ENCODE measurements at regions not wholly inside any gene's neighbourhood (a gene's known extent, or its start where the extent isn't known, plus 50 kb on each side); places are given as distances from the start of the nearest gene placed in this dataset.
"Not testable (repeated sequence)": the region's sequence is repeated elsewhere in the genome, so short reads cannot be mapped to it uniquely, and the experiment has no call there.

GRCh38 chr3:188006726-188007393 is 147.1 kb upstream of the LPP start:
- DNase-seq: peak; percentile 25

DNA sequence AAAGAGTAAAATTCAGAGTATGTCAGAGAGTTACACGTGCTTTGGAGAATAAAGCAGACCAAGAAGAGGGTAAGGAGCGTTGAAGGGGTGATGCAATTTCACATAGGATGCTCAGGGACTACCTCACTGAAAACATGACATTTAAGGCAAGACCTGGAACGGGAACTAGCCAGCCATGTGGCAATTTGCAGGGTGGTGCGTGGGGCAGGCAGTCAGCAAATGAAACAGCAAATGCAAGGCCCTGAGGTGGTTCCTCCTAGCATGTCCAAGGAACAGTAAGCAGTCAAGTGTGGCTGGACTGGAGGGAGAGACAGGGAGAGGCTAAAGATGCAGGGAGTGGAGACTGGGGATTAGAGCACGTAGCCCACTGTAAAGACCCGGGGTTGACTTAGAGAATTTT is 146.1 kb upstream of the LPP start:
- no peak for DNase-seq

- DNase-seq: no peak
These were observed 145.3 kb upstream of the LPP start for GRCh38 chr3:188008582-188009213.

DNA sequence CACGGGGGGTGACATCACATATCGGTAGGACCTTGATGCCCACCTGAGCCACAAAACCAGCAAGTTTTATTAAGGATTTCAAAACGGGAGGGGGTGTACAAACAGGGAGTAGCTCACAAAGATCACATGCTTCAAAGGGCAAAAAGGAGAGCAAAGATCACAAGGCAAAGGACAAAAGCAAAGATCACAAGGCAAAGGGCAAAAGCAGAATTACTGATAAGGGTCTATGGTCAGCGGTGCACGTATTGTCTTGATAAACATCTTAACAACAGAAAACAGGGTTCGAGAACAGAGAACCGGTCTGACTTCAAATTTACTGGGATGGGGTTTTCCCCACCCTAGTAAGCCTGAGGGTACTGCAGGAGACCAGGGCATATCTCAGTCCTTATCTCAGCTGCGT is 143.5 kb upstream of the LPP start:
- DNase-seq: no peak

DNA sequence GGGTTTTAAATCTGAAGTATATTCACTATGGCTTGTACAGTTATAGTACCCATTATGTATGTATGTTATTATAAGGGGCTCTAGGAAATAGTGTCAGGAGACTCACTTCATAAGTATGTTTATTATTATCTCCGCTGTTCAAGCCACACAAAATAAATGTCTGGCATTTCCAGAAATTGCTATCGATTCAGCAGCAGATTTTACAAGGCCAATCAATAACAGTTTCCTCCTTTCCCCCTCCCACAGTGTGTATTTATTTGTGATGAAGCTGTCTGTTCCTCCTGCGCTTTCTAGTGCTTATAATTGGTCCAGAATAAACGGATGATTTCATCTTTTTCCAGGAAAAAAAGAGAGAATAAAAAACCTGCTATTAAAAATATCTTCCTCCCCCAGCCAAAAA is 134.2 kb upstream of the LPP start:
- DNase-seq: no peak

- no peak for DNase-seq
These were observed 132.9 kb upstream of the LPP start for GRCh38 chr3:188021041-188021440.

GRCh38 chr3:188021502-188022040 is 132.4 kb upstream of the LPP start:
- DNase-seq: no peak

- not testable (repeated sequence) for DNase-seq
These were observed 131.1 kb upstream of the LPP start for GRCh38 chr3:188022902-188023301.

DNA sequence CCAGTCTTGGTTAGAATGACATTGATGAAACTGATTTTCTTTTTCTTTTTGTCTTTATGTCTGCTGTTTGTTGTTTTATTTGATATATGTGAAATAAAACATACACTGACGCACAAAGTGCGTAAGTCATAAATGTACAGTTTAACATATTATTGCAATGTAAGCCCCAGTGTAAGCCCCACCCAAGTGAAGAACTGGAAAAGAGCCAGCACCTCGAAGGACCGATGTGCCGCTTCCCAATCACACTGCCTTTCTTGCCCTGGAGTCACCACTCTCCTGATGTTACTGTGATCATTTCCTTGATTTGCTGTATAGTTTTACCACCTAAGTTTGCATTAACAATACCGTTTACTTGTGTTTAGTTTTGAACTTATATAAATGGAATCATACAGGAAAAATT is 128.4 kb upstream of the LPP start:
- no peak for DNase-seq

DNA sequence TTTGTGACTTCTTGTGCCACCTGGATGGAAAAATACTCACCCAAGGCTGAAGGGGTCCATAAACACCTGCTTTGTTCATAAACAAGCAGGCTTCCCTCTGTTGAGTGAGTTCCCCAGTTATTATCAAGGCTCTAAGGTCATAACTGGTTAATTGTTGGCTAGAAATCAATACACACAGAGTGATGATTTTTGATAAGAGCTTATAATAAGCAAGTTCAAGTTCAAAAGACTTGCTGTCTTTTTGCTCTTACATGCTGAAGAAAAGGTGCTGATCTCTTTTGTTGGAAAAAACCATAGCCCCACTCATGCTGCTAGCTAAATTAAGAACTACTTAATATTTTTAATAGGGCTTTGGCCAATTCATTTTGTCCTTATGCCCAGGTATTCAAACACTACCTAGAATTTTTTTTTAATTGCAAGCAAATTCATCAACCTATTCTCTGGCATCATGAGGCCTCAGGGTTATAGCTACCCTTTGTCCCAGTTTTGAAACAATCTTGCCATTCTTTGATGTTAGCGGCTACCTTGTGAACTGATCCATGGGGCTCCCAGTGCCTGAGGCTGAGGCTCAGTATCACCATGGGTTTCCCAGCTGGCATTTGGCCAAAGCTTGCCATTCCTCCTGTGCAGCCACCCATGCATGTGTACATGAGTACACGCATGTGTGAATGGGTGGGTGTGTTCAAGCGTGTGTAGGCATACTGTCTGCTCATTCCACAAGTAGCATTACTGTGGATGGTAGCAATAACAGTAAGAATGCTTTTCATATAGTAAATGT is 127.6 kb upstream of the LPP start:
- peak; percentile 31 for DNase-seq

- DNase-seq: no peak
These were observed 122.8 kb upstream of the LPP start for GRCh38 chr3:188031121-188031520.

GRCh38 chr3:188034989-188035388 is 119.0 kb upstream of the LPP start:
- no peak for DNase-seq

DNA sequence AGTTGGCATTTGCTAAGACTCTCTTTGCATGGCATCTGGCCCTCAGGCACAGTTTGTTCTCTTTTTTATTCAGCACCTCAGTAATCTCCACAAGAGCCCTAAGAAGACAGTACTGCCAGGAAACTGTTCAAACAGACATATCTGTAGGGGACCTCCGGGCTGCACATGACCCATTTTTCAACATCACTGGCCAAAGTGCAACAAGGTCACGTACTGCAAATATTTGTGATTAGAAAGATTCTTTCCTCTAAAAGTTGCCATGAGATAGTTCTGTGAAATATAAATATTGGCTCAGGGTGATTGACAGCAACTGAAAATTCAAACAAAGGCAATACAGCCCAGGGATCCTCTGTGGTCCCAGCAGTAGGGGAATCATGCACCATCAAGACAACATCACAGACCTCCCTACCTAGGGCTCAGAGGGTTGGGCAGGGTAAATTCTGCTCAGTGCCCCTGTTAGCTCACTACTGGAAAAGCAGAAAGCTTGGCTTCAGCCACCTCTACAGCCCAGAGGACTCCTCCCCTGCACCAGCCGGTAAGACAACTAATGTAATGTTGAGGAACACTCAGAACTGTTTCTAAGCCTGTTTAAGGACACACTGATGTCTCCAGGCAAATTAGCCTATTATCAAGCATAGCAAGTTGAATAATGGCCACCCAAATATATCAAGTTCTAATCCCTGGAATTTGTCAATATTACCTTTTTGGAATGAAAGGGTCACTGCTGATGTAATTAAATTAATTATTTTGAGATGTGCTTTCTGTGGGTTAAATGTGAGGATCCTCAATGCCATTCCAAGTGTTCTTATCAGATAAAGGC is 117.4 kb upstream of the LPP start:
- no peak for DNase-seq

- no peak for DNase-seq
These were observed 116.7 kb upstream of the LPP start for GRCh38 chr3:188037195-188037718.

- no peak for DNase-seq
These were observed 115.9 kb upstream of the LPP start for GRCh38 chr3:188037965-188038581.

DNA sequence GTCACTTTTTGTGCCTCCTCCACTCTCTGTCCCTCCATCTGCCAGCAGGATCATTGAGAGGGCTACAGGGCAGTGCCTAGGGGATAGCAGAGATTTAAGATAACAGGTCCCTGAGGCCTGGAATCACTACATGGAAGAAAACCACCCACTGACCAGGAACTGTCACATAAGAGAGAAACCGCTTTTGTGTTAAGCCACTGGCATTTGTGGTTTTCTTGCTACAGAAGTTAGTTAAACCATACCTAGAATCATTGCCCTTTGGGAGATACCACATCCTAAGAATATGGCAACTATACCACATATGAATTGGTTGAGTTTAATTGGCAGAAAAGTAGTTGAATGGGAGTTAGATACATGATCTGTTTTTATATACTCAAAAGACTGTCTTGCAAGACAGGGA is 112.8 kb upstream of the LPP start:
- DNase-seq: no peak

DNA sequence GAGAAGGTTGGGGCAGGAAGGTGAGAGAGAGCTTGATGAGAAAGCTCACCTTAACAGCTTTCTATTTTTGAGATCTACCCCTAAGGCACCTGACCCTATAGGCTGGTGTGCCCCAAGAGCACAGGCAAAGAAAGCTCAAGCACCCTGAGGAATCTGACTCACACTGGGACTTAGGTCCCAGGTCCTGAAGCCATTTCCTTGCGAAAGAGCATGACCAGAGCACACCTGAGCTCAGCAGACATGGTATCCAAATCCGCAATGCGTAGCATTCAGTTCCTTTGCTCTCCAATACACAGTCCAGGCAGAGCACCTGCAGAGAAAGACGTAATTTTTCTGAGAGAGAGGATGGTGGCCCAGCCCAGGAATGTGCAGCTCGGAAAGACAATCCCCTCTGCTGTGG is 112.1 kb upstream of the LPP start:
- no peak for DNase-seq

- DNase-seq: no peak
These were observed 111.5 kb upstream of the LPP start for GRCh38 chr3:188042466-188042865.

GRCh38 chr3:188043891-188044290 is 110.1 kb upstream of the LPP start:
- no peak for DNase-seq

GRCh38 chr3:188046561-188047211 is 107.3 kb upstream of the LPP start:
- DNase-seq: no peak

- no peak for DNase-seq
These were observed 106.4 kb upstream of the LPP start for GRCh38 chr3:188047536-188047935.

All from retina (tissue), 1 donor.